SK-N-SH (cell line): ENCODE measurements at regions not wholly inside any gene's neighbourhood (a gene's known extent, or its start where the extent isn't known, plus 50 kb on each side); places are given as distances from the start of the nearest gene placed in this dataset.

Experiments used
- CTCF ChIA-PET: fragments of 300-600, 350-600 bp; formaldehyde crosslinking; extraction: SDS; loops from one replicate; lab custom pipeline; 2021; lab: Yijun Ruan, JAX
- POLR2A ChIA-PET: fragments of 350-600 bp; sonication (Branson Sonifier 250); formaldehyde crosslinking; extraction: SDS; loops from one replicate; lab custom pipeline; 2020; ENCODE audit warnings: antibody characterized with exemption, inconsistent platforms; lab: Yijun Ruan, JAX
- DNase-seq: peaks from one replicate; pipeline ENCODE4 v3.0.0; 2012
- H2AFZ ChIP-seq: fragments of 200-600 bp; sonication (generic); 2 replicates; pipeline ENCODE4 v1.8.1; 2016; ENCODE audit warnings: antibody characterized with exemption, mild to moderate bottlenecking, low read depth
- H3F3A ChIP-seq: fragments of 200-600 bp; sonication (generic); replicated peaks from 2 replicates; pipeline ENCODE3; 2016; ENCODE audit warnings: antibody characterized with exemption, mild to moderate bottlenecking; ENCODE audit not compliant: insufficient read depth
- H3K27ac ChIP-seq, 2 experiments: fragments of 200-500 bp in 1 of 2; fragments of 200-600 bp in 1 of 2; sonication (Bioruptor generic) in 1 of 2; sonication (generic), shearing (Covaris generic) in 1 of 2; 2 replicates each; pipeline versions ENCODE4 v1.5.1 to v1.6.1; 2014 to 2016; ENCODE audit warnings: low read depth in 2 of 2, inconsistent platforms in 1 of 2, low read length in 1 of 2, mild to moderate bottlenecking in 1 of 2, mixed read lengths in 1 of 2
- H3K27me3 ChIP-seq: fragments of 200-600 bp; sonication (generic), shearing (Covaris generic); 2 replicates; pipeline ENCODE4 v1.6.1; 2016; ENCODE audit warnings: mixed run types; ENCODE audit not compliant: insufficient read depth
- H3K36me3 ChIP-seq, 2 experiments: fragments of 200-500 bp in 1 of 2; fragments of 200-600 bp in 1 of 2; sonication (Bioruptor generic) in 1 of 2; sonication (generic) in 1 of 2; replicated peaks in 1 of 2; 2 replicates each; pipeline versions ENCODE3 to v1.5.1; 2014 to 2016; ENCODE audit warnings: low read length in 1 of 2, mild to moderate bottlenecking in 1 of 2; ENCODE audit not compliant: insufficient read depth in 2 of 2, control insufficient read depth in 1 of 2
- H3K4me1 ChIP-seq, 2 experiments: fragments of 200-500 bp in 1 of 2; fragments of 200-600 bp in 1 of 2; sonication (Bioruptor generic) in 1 of 2; sonication (generic), shearing (Covaris generic) in 1 of 2; 2 replicates each; pipeline versions ENCODE4 v1.5.1 to v1.6.1; 2014 to 2016; ENCODE audit warnings: low read depth in 1 of 2, low read length in 1 of 2, mixed run types in 1 of 2; ENCODE audit not compliant: insufficient read depth in 2 of 2, control insufficient read depth in 1 of 2
- H3K4me2 ChIP-seq: fragments of 200-600 bp; sonication (generic), shearing (Covaris generic); 2 replicates; pipeline ENCODE4 v1.6.1; 2017; ENCODE audit warnings: mixed run types
- H3K4me3 ChIP-seq, 2 experiments: fragments of 200-500 bp in 1 of 2; fragments of 200-600 bp in 1 of 2; sonication (Bioruptor generic) in 1 of 2; sonication (generic), shearing (Covaris generic) in 1 of 2; 2 replicates each; pipeline versions ENCODE4 v1.5.1 to v1.8.1; 2014 to 2016; ENCODE audit warnings: low read depth in 2 of 2, inconsistent platforms in 1 of 2, low read length in 1 of 2, mild to moderate bottlenecking in 1 of 2, mixed read lengths in 1 of 2, moderate library complexity in 1 of 2
- H3K79me2 ChIP-seq: fragments of 200-600 bp; sonication (generic); 2 replicates; pipeline ENCODE4 v1.8.1; 2017; ENCODE audit warnings: mild to moderate bottlenecking; ENCODE audit not compliant: insufficient read depth
- H3K9ac ChIP-seq: fragments of 200-600 bp; sonication (generic); 2 replicates; pipeline ENCODE4 v1.6.1; 2017; ENCODE audit warnings: mixed run types
- H3K9me2 ChIP-seq: fragments of 200-600 bp; sonication (generic); 2 replicates; pipeline ENCODE4 v1.6.1; 2017; ENCODE audit warnings: mixed run types
- H3K9me3 ChIP-seq: fragments of 200-600 bp; sonication (generic); 2 replicates; pipeline ENCODE4 v1.6.1; 2017; ENCODE audit warnings: mixed run types, mild to moderate bottlenecking, moderate library complexity
- H4K20me1 ChIP-seq: fragments of 200-600 bp; sonication (generic); 2 replicates; pipeline ENCODE4 v1.6.1; 2017; ENCODE audit warnings: mild to moderate bottlenecking, mixed run types; ENCODE audit not compliant: insufficient read depth
- CHD2 ChIP-seq: fragments of 150-350 bp; IDR thresholded peaks from 2 replicates; pipeline ENCODE4 v1.6.1; 2018; ENCODE audit warnings: low read length; ENCODE audit not compliant: partially characterized antibody
- EP300 ChIP-seq, 2 experiments: IDR thresholded peaks; 2 replicates each; pipeline versions ENCODE4 v1.4.0 to v1.6.1; 2012; ENCODE audit warnings: borderline replicate concordance in 1 of 2, low read depth in 1 of 2, low read length in 1 of 2
- FOXM1 ChIP-seq: IDR thresholded peaks from 2 replicates; pipeline ENCODE4 v1.4.0; 2012; ENCODE audit warnings: low read depth, mild to moderate bottlenecking
- GATA2 ChIP-seq: sonication (generic); formaldehyde crosslinking; IDR thresholded peaks from 2 replicates; pipeline ENCODE4 v1.5.0; 2020; ENCODE audit warnings: mild to moderate bottlenecking, missing genetic modification reagents
- MAX ChIP-seq: IDR thresholded peaks from 2 replicates; pipeline ENCODE4 v1.4.0; 2012; ENCODE audit warnings: low read depth
- MEF2A ChIP-seq: IDR thresholded peaks from 2 replicates; pipeline ENCODE4 v1.4.0; 2012; ENCODE audit warnings: low read depth, borderline replicate concordance
- NFIC ChIP-seq: IDR thresholded peaks from 2 replicates; pipeline ENCODE4 v1.4.0; 2012; ENCODE audit warnings: borderline replicate concordance
- PBX3 ChIP-seq: IDR thresholded peaks from 2 replicates; pipeline ENCODE4; 2012
- POLR2AphosphoS5 ChIP-seq: IDR thresholded peaks from 2 replicates; pipeline ENCODE4 v1.6.1; 2012; ENCODE audit warnings: low read depth, low read length
- RAD21 ChIP-seq: IDR thresholded peaks from 2 replicates; pipeline ENCODE4 v1.6.1; 2012; ENCODE audit warnings: mild to moderate bottlenecking, low read length
- RCOR1 ChIP-seq: fragments of 150-350 bp; IDR thresholded peaks from 2 replicates; pipeline ENCODE4 v1.6.1; 2017; ENCODE audit warnings: antibody characterized with exemption, low read length
- RFX5 ChIP-seq: IDR thresholded peaks from 2 replicates; pipeline ENCODE4 v1.6.1; 2012; ENCODE audit warnings: mild to moderate bottlenecking, improper control_type of control experiment, low read length
- RXRA ChIP-seq: IDR thresholded peaks from 2 replicates; pipeline ENCODE4 v1.4.0; 2012; ENCODE audit warnings: low read depth, mild to moderate bottlenecking, borderline replicate concordance
- SMC3 ChIP-seq: IDR thresholded peaks from 2 replicates; pipeline ENCODE4 v1.6.1; 2012; ENCODE audit warnings: low read depth, low read length, improper control_type of control experiment
- TCF12 ChIP-seq: IDR thresholded peaks from 2 replicates; pipeline ENCODE4 v1.4.0; 2012
- TEAD4 ChIP-seq: IDR thresholded peaks from 2 replicates; pipeline ENCODE4 v1.4.0; 2012; ENCODE audit warnings: mild to moderate bottlenecking, borderline replicate concordance; ENCODE audit not compliant: insufficient read depth
- USF1 ChIP-seq: IDR thresholded peaks from 2 replicates; pipeline ENCODE4 v1.4.0; 2012; ENCODE audit warnings: low read depth, borderline replicate concordance
- YY1 ChIP-seq: IDR thresholded peaks from 2 replicates; pipeline ENCODE4 v1.4.0; 2012; ENCODE audit warnings: low read depth, mild to moderate bottlenecking
- WGBS: methylation state at CpG from one replicate; pipeline ENCODE4 v1.1.6; 2017; ENCODE audit warnings: low lambda C conversion rate; 5-methylcytosine and 5-hydroxymethylcytosine counted together
- TF ChIP-seq, protein P1 (sequence below): fragments of 150-350 bp; IDR thresholded peaks from 2 replicates; pipeline ENCODE4 v1.6.1; 2017; ENCODE audit warnings: antibody characterized with exemption, low read length, low read depth, borderline replicate concordance
- TF ChIP-seq, protein P2 (sequence below): IDR thresholded peaks from 2 replicates; pipeline ENCODE4 v1.4.0; 2012; ENCODE audit warnings: low read depth, borderline replicate concordance
- TF ChIP-seq, protein P3 (sequence below): fragments of 200-600 bp; sonication (generic); IDR thresholded peaks from 2 replicates; pipeline ENCODE4 v1.6.1; 2017; ENCODE audit warnings: antibody characterized with exemption, mild to moderate bottlenecking, moderate library complexity

DNA sequence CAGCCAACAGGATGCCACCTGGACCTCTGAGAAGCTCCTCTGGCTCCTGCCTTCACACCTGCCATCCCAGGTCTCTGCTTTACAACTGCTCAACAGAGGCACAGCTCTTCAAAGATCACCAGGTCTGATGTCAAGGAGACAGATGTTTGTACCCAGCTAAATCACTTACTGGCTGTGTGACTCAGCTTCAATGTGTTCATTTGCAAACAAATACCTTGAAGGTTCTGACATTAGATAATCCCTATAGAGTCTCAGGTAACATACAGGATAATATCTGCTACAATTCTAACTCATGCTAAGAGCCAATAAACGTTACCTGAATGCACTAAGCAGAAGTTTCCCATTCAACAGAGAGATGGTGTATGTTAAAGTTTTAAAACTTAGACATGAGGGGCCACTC lies 163.4 kb upstream of the IGF1R start (continued):
- TF ChIP-seq, protein P1, sequence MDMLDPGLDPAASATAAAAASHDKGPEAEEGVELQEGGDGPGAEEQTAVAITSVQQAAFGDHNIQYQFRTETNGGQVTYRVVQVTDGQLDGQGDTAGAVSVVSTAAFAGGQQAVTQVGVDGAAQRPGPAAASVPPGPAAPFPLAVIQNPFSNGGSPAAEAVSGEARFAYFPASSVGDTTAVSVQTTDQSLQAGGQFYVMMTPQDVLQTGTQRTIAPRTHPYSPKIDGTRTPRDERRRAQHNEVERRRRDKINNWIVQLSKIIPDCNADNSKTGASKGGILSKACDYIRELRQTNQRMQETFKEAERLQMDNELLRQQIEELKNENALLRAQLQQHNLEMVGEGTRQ = no peak
- no peak for TF ChIP-seq SMC3
- TF ChIP-seq MAX = no peak
- no peak for TF ChIP-seq RCOR1
- TF ChIP-seq CHD2 = no peak

DNA sequence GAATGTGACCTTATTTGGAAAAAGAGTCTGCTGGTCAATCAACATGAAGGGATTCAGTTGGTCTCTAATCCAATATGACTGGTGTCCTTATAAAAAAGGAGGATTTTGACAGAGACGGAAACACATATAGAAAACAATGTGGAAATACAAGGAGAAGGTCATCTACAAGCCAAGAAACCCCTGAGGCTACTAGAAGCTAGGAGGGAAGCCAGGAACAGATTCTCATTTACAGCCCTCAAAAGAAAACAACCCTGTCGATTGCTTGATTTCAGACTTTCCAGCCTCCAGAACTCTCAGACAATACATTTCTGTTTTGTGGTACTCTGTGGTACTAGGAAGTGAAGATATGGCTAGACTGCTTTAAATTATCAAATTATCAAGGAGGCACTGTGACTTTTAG lies 162.9 kb upstream of the IGF1R start:
- H3K27me3 ChIP-seq = no peaks in the 10 kb centered on the region
- TF ChIP-seq GATA2 (CRISPR knock-in tag) (no peak), USF1 (no peak), YY1 (no peak), FOXM1 (no peak), TCF12 (no peak), MAX (no peak), MEF2A (no peak), SMC3 (no peak), RFX5 (no peak), TEAD4 (no peak), PBX3 (no peak), RAD21 (no peak), POLR2AphosphoS5 (no peak), RCOR1 (no peak), NFIC (no peak), EP300 (IDR thresholded peaks at IDR 0.05; ENCODE audit: borderline replicate concordance in 1 of 2, low read depth in 1 of 2, low read length in 1 of 2) (no peak), RXRA (no peak)
- TF ChIP-seq, protein P2, sequence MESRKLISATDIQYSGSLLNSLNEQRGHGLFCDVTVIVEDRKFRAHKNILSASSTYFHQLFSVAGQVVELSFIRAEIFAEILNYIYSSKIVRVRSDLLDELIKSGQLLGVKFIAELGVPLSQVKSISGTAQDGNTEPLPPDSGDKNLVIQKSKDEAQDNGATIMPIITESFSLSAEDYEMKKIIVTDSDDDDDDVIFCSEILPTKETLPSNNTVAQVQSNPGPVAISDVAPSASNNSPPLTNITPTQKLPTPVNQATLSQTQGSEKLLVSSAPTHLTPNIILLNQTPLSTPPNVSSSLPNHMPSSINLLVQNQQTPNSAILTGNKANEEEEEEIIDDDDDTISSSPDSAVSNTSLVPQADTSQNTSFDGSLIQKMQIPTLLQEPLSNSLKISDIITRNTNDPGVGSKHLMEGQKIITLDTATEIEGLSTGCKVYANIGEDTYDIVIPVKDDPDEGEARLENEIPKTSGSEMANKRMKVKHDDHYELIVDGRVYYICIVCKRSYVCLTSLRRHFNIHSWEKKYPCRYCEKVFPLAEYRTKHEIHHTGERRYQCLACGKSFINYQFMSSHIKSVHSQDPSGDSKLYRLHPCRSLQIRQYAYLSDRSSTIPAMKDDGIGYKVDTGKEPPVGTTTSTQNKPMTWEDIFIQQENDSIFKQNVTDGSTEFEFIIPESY = no peak
- TF ChIP-seq, protein P1 = no peak
- TF ChIP-seq, protein P3, sequence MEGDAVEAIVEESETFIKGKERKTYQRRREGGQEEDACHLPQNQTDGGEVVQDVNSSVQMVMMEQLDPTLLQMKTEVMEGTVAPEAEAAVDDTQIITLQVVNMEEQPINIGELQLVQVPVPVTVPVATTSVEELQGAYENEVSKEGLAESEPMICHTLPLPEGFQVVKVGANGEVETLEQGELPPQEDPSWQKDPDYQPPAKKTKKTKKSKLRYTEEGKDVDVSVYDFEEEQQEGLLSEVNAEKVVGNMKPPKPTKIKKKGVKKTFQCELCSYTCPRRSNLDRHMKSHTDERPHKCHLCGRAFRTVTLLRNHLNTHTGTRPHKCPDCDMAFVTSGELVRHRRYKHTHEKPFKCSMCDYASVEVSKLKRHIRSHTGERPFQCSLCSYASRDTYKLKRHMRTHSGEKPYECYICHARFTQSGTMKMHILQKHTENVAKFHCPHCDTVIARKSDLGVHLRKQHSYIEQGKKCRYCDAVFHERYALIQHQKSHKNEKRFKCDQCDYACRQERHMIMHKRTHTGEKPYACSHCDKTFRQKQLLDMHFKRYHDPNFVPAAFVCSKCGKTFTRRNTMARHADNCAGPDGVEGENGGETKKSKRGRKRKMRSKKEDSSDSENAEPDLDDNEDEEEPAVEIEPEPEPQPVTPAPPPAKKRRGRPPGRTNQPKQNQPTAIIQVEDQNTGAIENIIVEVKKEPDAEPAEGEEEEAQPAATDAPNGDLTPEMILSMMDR = no peak
- H3K4me2 ChIP-seq = no peak overlapping the region
- no peaks in the 10 kb centered on the region for H3K4me1 ChIP-seq
- no peak overlapping the region for H2AFZ ChIP-seq
- H3K79me2 ChIP-seq = no peaks in the 10 kb centered on the region
- no peaks in the 10 kb centered on the region for H3K9me2 ChIP-seq
- H3K9me3 ChIP-seq = peaks cover 4% of the 10 kb centered on the region; the same call in 1 of the 2 replicates
- no peaks in the 10 kb centered on the region for H4K20me1 ChIP-seq
- ChIA-PET POLR2A (no interaction called here), CTCF (no interaction called here)
- no peak for DNase-seq
- H3F3A ChIP-seq = no peaks in the 10 kb centered on the region
- no peaks in the 10 kb centered on the region for H3K36me3 ChIP-seq
- H3K9ac ChIP-seq = no peak overlapping the region
- H3K27ac ChIP-seq = no peak overlapping the region
- WGBS = 0% methylated on average over 2 of the region's 2 CpGs
- H3K4me3 ChIP-seq = no peak overlapping the region
